ENCODE measurements at regions not wholly inside any gene's neighbourhood (a gene's known extent, or its start where the extent isn't known, plus 50 kb on each side); places are given as distances from the start of the nearest gene placed in this dataset.
"Not testable (repeated sequence)": the region's sequence is repeated elsewhere in the genome, so short reads cannot be mapped to it uniquely, and the experiment has no call there.

- H3K27ac Mint-ChIP-seq, result no peak overlapping the region
- H3K27me3 Mint-ChIP-seq, result peaks cover 2% of the 10 kb centered on the region
- no peak overlapping the region for H3K4me3 Mint-ChIP-seq
- no peak for DNase-seq
- no peaks in the 10 kb centered on the region for H3K9me3 Mint-ChIP-seq
- no peaks in the 10 kb centered on the region for H3K36me3 Mint-ChIP-seq (ENCODE audit: low read depth)
- intact Hi-C loops (cut with micrococcal nuclease), result no loop called here
- no peaks in the 10 kb centered on the region for H3K4me1 Mint-ChIP-seq
These were observed 54.7 kb downstream of the ASCL1 start for GRCh38 chr12:103011974-103012763.

- Mint-ChIP-seq H3K36me3 (ENCODE audit: low read depth) (no peaks in the 10 kb centered on the region), H3K27me3 (peaks cover 2% of the 10 kb centered on the region), H3K4me3 (no peak overlapping the region), H3K27ac (no peak overlapping the region), H3K9me3 (no peaks in the 10 kb centered on the region), H3K4me1 (no peaks in the 10 kb centered on the region)
- no peak for DNase-seq
- intact Hi-C loops (cut with micrococcal nuclease), result no loop called here
These were observed 55.4 kb downstream of the ASCL1 start for GRCh38 chr12:103012884-103013283.

GRCh38 chr12:103013741-103014300 lies 56.3 kb downstream of the ASCL1 start:
- intact Hi-C loops (cut with micrococcal nuclease), result no loop called here
- H3K27ac Mint-ChIP-seq, result no peak overlapping the region
- no peak overlapping the region for H3K4me3 Mint-ChIP-seq
- no peaks in the 10 kb centered on the region for H3K36me3 Mint-ChIP-seq (ENCODE audit: low read depth)
- peaks cover 2% of the 10 kb centered on the region for H3K27me3 Mint-ChIP-seq
- no peaks in the 10 kb centered on the region for H3K4me1 Mint-ChIP-seq
- DNase-seq, result no peak
- no peaks in the 10 kb centered on the region for H3K9me3 Mint-ChIP-seq

GRCh38 chr12:103016381-103016780 lies 58.9 kb downstream of the ASCL1 start:
- Mint-ChIP-seq H3K27ac (no peak overlapping the region), H3K4me3 (no peak overlapping the region), H3K4me1 (no peaks in the 10 kb centered on the region), H3K36me3 (ENCODE audit: low read depth) (no peaks in the 10 kb centered on the region), H3K9me3 (no peaks in the 10 kb centered on the region), H3K27me3 (no peaks in the 10 kb centered on the region)
- no peak for DNase-seq
- intact Hi-C loops (cut with micrococcal nuclease), result no loop called here

GRCh38 chr12:103020839-103021238 lies 63.4 kb downstream of the ASCL1 start:
- Mint-ChIP-seq H3K27ac (no peak overlapping the region), H3K4me1 (no peaks in the 10 kb centered on the region), H3K4me3 (no peak overlapping the region), H3K36me3 (ENCODE audit: low read depth) (no peaks in the 10 kb centered on the region), H3K9me3 (no peaks in the 10 kb centered on the region), H3K27me3 (no peaks in the 10 kb centered on the region)
- intact Hi-C loops (cut with micrococcal nuclease), result no loop called here
- DNase-seq, result no peak

GRCh38 chr12:103021538-103022218 lies 64.2 kb downstream of the ASCL1 start:
- no peaks in the 10 kb centered on the region for H3K4me1 Mint-ChIP-seq
- H3K27ac Mint-ChIP-seq, result no peak overlapping the region
- H3K27me3 Mint-ChIP-seq, result no peaks in the 10 kb centered on the region
- H3K9me3 Mint-ChIP-seq, result no peaks in the 10 kb centered on the region
- intact Hi-C loops (cut with micrococcal nuclease), result no loop called here
- H3K36me3 Mint-ChIP-seq (ENCODE audit: low read depth), result no peaks in the 10 kb centered on the region
- no peak overlapping the region for H3K4me3 Mint-ChIP-seq
- DNase-seq, result no peak

GRCh38 chr12:103024650-103025049 lies 67.2 kb downstream of the ASCL1 start:
- Mint-ChIP-seq H3K27me3 (no peaks in the 10 kb centered on the region), H3K9me3 (no peaks in the 10 kb centered on the region), H3K4me3 (no peak overlapping the region), H3K4me1 (no peaks in the 10 kb centered on the region), H3K36me3 (ENCODE audit: low read depth) (no peaks in the 10 kb centered on the region), H3K27ac (no peak overlapping the region)
- intact Hi-C loops (cut with micrococcal nuclease), result no loop called here
- DNase-seq, result no peak

GRCh38 chr12:103026643-103027042 lies 69.2 kb downstream of the ASCL1 start:
- H3K27me3 Mint-ChIP-seq; H3K9me3 Mint-ChIP-seq; H3K36me3 Mint-ChIP-seq (ENCODE audit: low read depth); H3K4me3 Mint-ChIP-seq; intact Hi-C loops (cut with micrococcal nuclease); H3K27ac Mint-ChIP-seq; DNase-seq; H3K4me1 Mint-ChIP-seq: not testable (repeated sequence)

- Mint-ChIP-seq H3K4me3 (no peak overlapping the region), H3K9me3 (no peaks in the 10 kb centered on the region), H3K27me3 (no peaks in the 10 kb centered on the region), H3K27ac (no peak overlapping the region), H3K4me1 (no peaks in the 10 kb centered on the region), H3K36me3 (ENCODE audit: low read depth) (no peaks in the 10 kb centered on the region)
- DNase-seq, result no peak
- intact Hi-C loops (cut with micrococcal nuclease), result no loop called here
These were observed 71.6 kb downstream of the ASCL1 start for GRCh38 chr12:103028881-103029639.

- no peak for DNase-seq
- H3K27ac Mint-ChIP-seq, result no peak overlapping the region
- intact Hi-C loops (cut with micrococcal nuclease), result no loop called here
These were observed 79.2 kb downstream of the ASCL1 start for GRCh38 chr12:103036581-103037214.

GRCh38 chr12:103043531-103044486 lies 86.3 kb downstream of the ASCL1 start:
- intact Hi-C loops (cut with micrococcal nuclease), result no loop called here
- Mint-ChIP-seq H3K27me3 (peaks cover 11% of the 10 kb centered on the region), H3K4me3 (no peak overlapping the region), H3K36me3 (ENCODE audit: low read depth) (no peaks in the 10 kb centered on the region), H3K4me1 (peaks cover 3% of the 10 kb centered on the region), H3K9me3 (no peaks in the 10 kb centered on the region), H3K27ac (no peak overlapping the region)
- DNase-seq, result no peak

More at GRCh38 chr12:103036581-103037214, 79.2 kb downstream of the ASCL1 start:
- H3K4me3 Mint-ChIP-seq, result no peak overlapping the region
- H3K4me1 Mint-ChIP-seq, result no peaks in the 10 kb centered on the region
- no peaks in the 10 kb centered on the region for H3K9me3 Mint-ChIP-seq
- no peaks in the 10 kb centered on the region for H3K36me3 Mint-ChIP-seq (ENCODE audit: low read depth)
- peaks cover 9% of the 10 kb centered on the region for H3K27me3 Mint-ChIP-seq

GRCh38 chr12:103046154-103046553 lies 88.7 kb downstream of the ASCL1 start:
- no peak for DNase-seq
- Mint-ChIP-seq H3K4me1 (peaks cover 3% of the 10 kb centered on the region), H3K4me3 (no peak overlapping the region), H3K36me3 (ENCODE audit: low read depth) (no peaks in the 10 kb centered on the region), H3K9me3 (no peaks in the 10 kb centered on the region), H3K27me3 (peaks cover 13% of the 10 kb centered on the region), H3K27ac (no peak overlapping the region)
- intact Hi-C loops (cut with micrococcal nuclease), result no loop called here

- intact Hi-C loops (cut with micrococcal nuclease), result no loop called here
- H3K27me3 Mint-ChIP-seq, result peaks cover 2% of the 10 kb centered on the region
These were observed 92.8 kb downstream of the ASCL1 start for GRCh38 chr12:103050273-103050672.

More at GRCh38 chr12:103050273-103050672, 92.8 kb downstream of the ASCL1 start:
- no peaks in the 10 kb centered on the region for H3K36me3 Mint-ChIP-seq (ENCODE audit: low read depth)
- no peak for DNase-seq
- H3K27ac Mint-ChIP-seq, result no peak overlapping the region
- H3K4me1 Mint-ChIP-seq, result peaks cover 3% of the 10 kb centered on the region
- no peak overlapping the region for H3K4me3 Mint-ChIP-seq
- no peaks in the 10 kb centered on the region for H3K9me3 Mint-ChIP-seq

All from activated CD4-positive, alpha-beta T cell treated with anti-CD3 and anti-CD28 coated beads, Interleukin-2, amount 10 ng/mL, durations not matched to agents 24 days and 14 days (primary cell).